Activated T-cell treated with anti-CD3 and anti-CD28 coated beads, Interleukin-2, amount 50 U/mL, for 72 hours (primary cell): ENCODE measurements at regions not wholly inside any gene's neighbourhood (a gene's known extent, or its start where the extent isn't known, plus 50 kb on each side); places are given as distances from the start of the nearest gene placed in this dataset.
"Not testable (repeated sequence)": the region's sequence is repeated elsewhere in the genome, so short reads cannot be mapped to it uniquely, and the experiment has no call there.

Experiments
- ATAC-seq, 2 donors: fragments of 150-1000 bp; cut with Tn5 transposase; replicated peaks in 1 of 2; 2 replicates each; pipeline ENCODE4 v1.10.0; 2021; ENCODE audit warnings: moderate library complexity in 2 of 2, mild to moderate bottlenecking in 1 of 2
- DNase-seq, 2 donors: peaks; one replicate each; pipeline ENCODE4 v3.0.0; 2021 to 2022; ENCODE audit warnings: mixed read lengths in 1 of 2
- H3K27ac Mint-ChIP-seq: one replicate; pipeline ENCODE4 v1.8.0; 2022; ENCODE audit warnings: mild to moderate bottlenecking, moderate library complexity, mixed read lengths
- H3K27me3 Mint-ChIP-seq: one replicate; pipeline ENCODE4 v1.8.0; 2022; ENCODE audit warnings: low read depth, mixed read lengths
- H3K36me3 Mint-ChIP-seq, 2 donors: one replicate each; pipeline ENCODE4 v1.8.0; 2022; ENCODE audit warnings: mixed read lengths in 2 of 2, mild to moderate bottlenecking in 1 of 2; ENCODE audit not compliant: insufficient read depth in 2 of 2
- H3K4me1 Mint-ChIP-seq: one replicate; pipeline ENCODE4 v1.8.0; 2022; ENCODE audit warnings: low read depth, mixed read lengths
- H3K4me3 Mint-ChIP-seq, 2 donors: one replicate each; pipeline ENCODE4 v1.8.0; 2022; ENCODE audit warnings: mild to moderate bottlenecking in 2 of 2, mixed read lengths in 2 of 2, moderate library complexity in 2 of 2
- H3K9me3 Mint-ChIP-seq, 2 donors: one replicate each; pipeline ENCODE4 v1.8.0; 2022; ENCODE audit warnings: mixed read lengths in 2 of 2

- Mint-ChIP-seq H3K36me3 (peaks cover 0 to 5% of the 10 kb centered on the region in 2 donors), H3K9me3 (peaks cover 3 to 10% of the 10 kb centered on the region in 2 donors), H3K4me1 (no peaks in the 10 kb centered on the region), H3K27me3 (no peaks in the 10 kb centered on the region), H3K27ac (no peak overlapping the region), H3K4me3 (no peak overlapping the region)
- ATAC-seq = no peak
- DNase-seq = no peak
Observed at GRCh38 chr3:33971055-33971454, 172.6 kb downstream of the PDCD6IP start.

- Mint-ChIP-seq H3K4me1 (no peaks in the 10 kb centered on the region), H3K4me3 (no peak overlapping the region), H3K36me3 (peaks cover 0 to 2% of the 10 kb centered on the region in 2 donors), H3K27me3 (no peaks in the 10 kb centered on the region), H3K27ac (no peak overlapping the region), H3K9me3 (no peaks in the 10 kb centered on the region)
- no peak for DNase-seq
- ATAC-seq = no peak
Observed at GRCh38 chr3:33975463-33975862, 177.0 kb downstream of the PDCD6IP start.

GRCh38 chr3:33977227-33977626 is 178.8 kb downstream of the PDCD6IP start:
- no peaks in the 10 kb centered on the region for H3K9me3 Mint-ChIP-seq
- no peaks in the 10 kb centered on the region for H3K27me3 Mint-ChIP-seq
- H3K4me1 Mint-ChIP-seq = no peaks in the 10 kb centered on the region
- no peak overlapping the region for H3K27ac Mint-ChIP-seq
- H3K4me3 Mint-ChIP-seq = no peak overlapping the region
- DNase-seq (no peak), ATAC-seq (no peak)
- no peaks in the 10 kb centered on the region for H3K36me3 Mint-ChIP-seq

GRCh38 chr3:33980252-33980651 is 181.8 kb downstream of the PDCD6IP start:
- Mint-ChIP-seq H3K36me3 (no peaks in the 10 kb centered on the region), H3K4me1 (no peaks in the 10 kb centered on the region), H3K27ac (no peak overlapping the region), H3K9me3 (no peaks in the 10 kb centered on the region), H3K4me3 (no peak overlapping the region), H3K27me3 (no peaks in the 10 kb centered on the region)
- ATAC-seq (no peak), DNase-seq (no peak)

- no peaks in the 10 kb centered on the region for H3K36me3 Mint-ChIP-seq
- no peaks in the 10 kb centered on the region for H3K27me3 Mint-ChIP-seq
- DNase-seq (no peak), ATAC-seq (no peak)
- H3K27ac Mint-ChIP-seq = no peak overlapping the region
- H3K4me3 Mint-ChIP-seq = no peak overlapping the region
- H3K4me1 Mint-ChIP-seq = peaks cover 9% of the 10 kb centered on the region
- peaks cover 0 to 1% of the 10 kb centered on the region in 2 donors for H3K9me3 Mint-ChIP-seq
Observed at GRCh38 chr3:33982269-33982798, 183.9 kb downstream of the PDCD6IP start.

- DNase-seq, H3K4me3 Mint-ChIP-seq, H3K27ac Mint-ChIP-seq, H3K36me3 Mint-ChIP-seq, H3K27me3 Mint-ChIP-seq, ATAC-seq, H3K9me3 Mint-ChIP-seq, H3K4me1 Mint-ChIP-seq: not testable (repeated sequence)
Observed at GRCh38 chr3:33982949-33983348, 184.5 kb downstream of the PDCD6IP start.

- peaks cover 9% of the 10 kb centered on the region for H3K4me1 Mint-ChIP-seq
- no peaks in the 10 kb centered on the region for H3K36me3 Mint-ChIP-seq
- no peak for DNase-seq
- no peak overlapping the region for H3K4me3 Mint-ChIP-seq
- H3K27ac Mint-ChIP-seq = no peak overlapping the region
- H3K27me3 Mint-ChIP-seq = peaks cover 11% of the 10 kb centered on the region
- peaks cover 0 to 9% of the 10 kb centered on the region in 2 donors for H3K9me3 Mint-ChIP-seq
- no peak for ATAC-seq
Observed at GRCh38 chr3:33989229-33989628, 190.8 kb downstream of the PDCD6IP start.

DNA sequence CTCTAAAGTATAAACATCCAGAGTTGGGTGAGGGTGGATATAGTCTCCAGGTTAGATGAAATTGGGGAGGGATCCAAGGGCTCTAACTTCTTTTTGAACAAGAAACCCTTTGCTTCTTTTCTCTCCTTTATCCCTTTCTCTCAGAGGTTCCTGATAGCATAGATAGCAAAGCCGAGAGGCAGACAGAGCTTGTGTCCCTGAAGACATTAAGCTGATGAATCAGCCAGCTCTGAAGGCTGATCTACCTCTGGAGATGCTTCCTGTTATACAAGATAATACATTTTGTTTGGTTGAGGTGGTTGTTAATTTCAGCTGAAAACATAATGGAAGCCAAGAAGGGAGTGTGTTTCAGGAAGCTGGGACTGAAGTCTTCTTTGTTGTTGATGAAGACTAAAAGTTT is 193.2 kb downstream of the PDCD6IP start:
- H3K4me3 Mint-ChIP-seq = no peak overlapping the region
- peaks cover 7 to 10% of the 10 kb centered on the region in 2 donors for H3K9me3 Mint-ChIP-seq
- DNase-seq = no peak
- peaks cover 0 to 4% of the 10 kb centered on the region in 2 donors for H3K36me3 Mint-ChIP-seq
- H3K27me3 Mint-ChIP-seq = peaks cover 11% of the 10 kb centered on the region
- no peak for ATAC-seq
- peaks cover under 1% of the 10 kb centered on the region for H3K4me1 Mint-ChIP-seq
- H3K27ac Mint-ChIP-seq = no peak overlapping the region

GRCh38 chr3:33993631-33994030 is 195.2 kb downstream of the PDCD6IP start:
- H3K9me3 Mint-ChIP-seq = peaks cover 4 to 7% of the 10 kb centered on the region in 2 donors

DNA sequence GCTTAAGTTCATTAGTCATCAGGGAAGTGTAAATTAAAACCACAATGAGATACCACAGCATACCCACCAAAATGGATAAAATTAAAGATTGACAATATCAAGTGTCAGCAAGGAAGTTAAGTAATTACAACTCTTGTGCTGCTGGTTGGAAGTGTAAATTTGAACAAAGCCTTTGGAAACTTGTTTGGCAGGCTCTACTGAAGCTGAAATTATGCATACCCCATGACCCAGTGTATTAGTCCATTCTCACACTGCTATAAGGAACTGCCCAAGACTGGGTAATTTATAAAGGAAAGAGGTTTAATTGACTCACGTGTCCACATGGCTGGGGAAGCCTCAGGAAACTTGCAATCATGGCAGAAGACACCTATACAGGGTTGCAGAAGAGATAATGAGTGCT is 196.1 kb downstream of the PDCD6IP start:
- peaks cover 11% of the 10 kb centered on the region for H3K27me3 Mint-ChIP-seq
- peaks cover 4 to 7% of the 10 kb centered on the region in 2 donors for H3K9me3 Mint-ChIP-seq
- H3K27ac Mint-ChIP-seq = no peak overlapping the region
- peaks cover 0 to 4% of the 10 kb centered on the region in 2 donors for H3K36me3 Mint-ChIP-seq
- ATAC-seq (no peak), DNase-seq (no peak)
- H3K4me1 Mint-ChIP-seq = no peaks in the 10 kb centered on the region
- H3K4me3 Mint-ChIP-seq = no peak overlapping the region

More at GRCh38 chr3:33993631-33994030, 195.2 kb downstream of the PDCD6IP start:
- ATAC-seq (no peak), DNase-seq (no peak)
- H3K27me3 Mint-ChIP-seq = peaks cover 11% of the 10 kb centered on the region
- H3K4me1 Mint-ChIP-seq = no peaks in the 10 kb centered on the region
- H3K27ac Mint-ChIP-seq = no peak overlapping the region
- no peak overlapping the region for H3K4me3 Mint-ChIP-seq
- peaks cover 0 to 4% of the 10 kb centered on the region in 2 donors for H3K36me3 Mint-ChIP-seq

DNA sequence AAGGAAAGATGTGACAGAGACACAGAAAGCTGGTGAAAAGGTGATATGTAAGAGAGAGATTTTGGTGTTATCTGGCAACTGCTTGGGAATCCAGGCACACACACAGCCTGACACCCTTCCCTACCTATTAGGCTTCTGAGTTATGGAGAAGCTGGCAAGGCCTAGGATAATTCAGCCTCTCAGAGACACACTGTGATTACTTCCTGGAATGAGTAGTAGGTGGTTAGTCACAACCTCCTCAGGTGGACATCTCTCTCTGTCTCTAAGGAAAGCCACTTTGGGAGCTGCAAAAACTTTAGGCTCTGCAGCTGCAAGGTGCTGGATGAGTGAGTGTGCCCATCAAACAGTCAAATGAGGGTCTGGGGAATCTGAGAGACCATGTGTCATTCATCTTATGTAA is 201.9 kb downstream of the PDCD6IP start:
- DNase-seq (no peak), ATAC-seq (no peak)
- Mint-ChIP-seq H3K27me3 (no peaks in the 10 kb centered on the region), H3K9me3 (peaks cover 4% of the 10 kb centered on the region in 2 donors), H3K4me3 (no peak overlapping the region), H3K4me1 (peaks cover 6% of the 10 kb centered on the region), H3K36me3 (peaks cover 0 to under 1% of the 10 kb centered on the region in 2 donors), H3K27ac (no peak overlapping the region)

GRCh38 chr3:34001022-34001421 is 202.6 kb downstream of the PDCD6IP start:
- Mint-ChIP-seq H3K4me3 (no peak overlapping the region), H3K9me3 (peaks cover 4% of the 10 kb centered on the region in 2 donors), H3K4me1 (peaks cover 6% of the 10 kb centered on the region), H3K27me3 (no peaks in the 10 kb centered on the region), H3K36me3 (no peaks in the 10 kb centered on the region), H3K27ac (no peak overlapping the region)
- DNase-seq (no peak), ATAC-seq (no peak)

GRCh38 chr3:34001990-34002389 is 203.6 kb downstream of the PDCD6IP start:
- H3K4me1 Mint-ChIP-seq = peaks cover 6% of the 10 kb centered on the region
- ATAC-seq = no peak
- H3K36me3 Mint-ChIP-seq = no peaks in the 10 kb centered on the region
- DNase-seq = no peak
- H3K4me3 Mint-ChIP-seq = no peak overlapping the region
- peaks cover 0 to 4% of the 10 kb centered on the region in 2 donors for H3K9me3 Mint-ChIP-seq
- no peak overlapping the region for H3K27ac Mint-ChIP-seq
- H3K27me3 Mint-ChIP-seq = no peaks in the 10 kb centered on the region

DNA sequence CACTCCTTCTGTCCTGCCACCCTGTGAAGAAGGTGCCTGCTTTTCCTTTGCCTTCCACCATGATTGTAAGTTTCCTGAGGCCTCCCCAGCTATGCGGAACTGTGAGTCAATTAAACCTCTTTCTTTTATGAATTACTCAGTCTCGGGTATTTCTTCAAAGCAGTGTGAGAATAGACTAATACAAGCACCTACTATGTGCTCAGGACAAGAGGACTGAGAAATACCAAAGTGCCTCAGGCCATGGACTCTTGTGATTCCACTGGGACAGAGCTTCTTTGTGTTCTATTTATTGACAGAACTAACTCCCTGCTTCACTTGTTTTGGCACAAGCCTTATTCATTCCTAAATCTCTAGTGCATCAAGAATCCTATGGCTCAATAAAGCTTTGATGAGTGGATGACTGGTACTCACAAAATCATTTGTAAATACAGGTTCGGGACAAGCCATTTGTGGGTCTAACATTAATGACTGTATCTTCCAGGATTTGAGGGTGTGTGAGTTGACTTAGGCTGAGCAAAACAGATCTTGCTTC is 204.2 kb downstream of the PDCD6IP start:
- H3K36me3 Mint-ChIP-seq = no peaks in the 10 kb centered on the region
- H3K4me3 Mint-ChIP-seq = no peak overlapping the region
- H3K27ac Mint-ChIP-seq = no peak overlapping the region
- no peaks in the 10 kb centered on the region for H3K27me3 Mint-ChIP-seq
- DNase-seq (no peak), ATAC-seq (no peak)
- peaks cover 6% of the 10 kb centered on the region for H3K4me1 Mint-ChIP-seq
- peaks cover 0 to 4% of the 10 kb centered on the region in 2 donors for H3K9me3 Mint-ChIP-seq
